Fibroblast of villous mesenchyme (primary cell): ENCODE measurements at regions not wholly inside any gene's neighbourhood (a gene's known extent, or its start where the extent isn't known, plus 50 kb on each side); places are given as distances from the start of the nearest gene placed in this dataset.

Experiments used
- DNase-seq: peaks from one replicate; pipeline ENCODE4 v3.0.0-alpha.2; 2010; ENCODE audit warnings: low read depth
- H3K4me3 ChIP-seq: 2 replicates; pipeline ENCODE4 v1.5.1; 2011; ENCODE audit warnings: low read depth, mild to moderate bottlenecking, low read length
- TF ChIP-seq, protein P1 (sequence below): IDR thresholded peaks from 2 replicates; pipeline ENCODE4 v1.5.1; 2012; ENCODE audit warnings: low read depth, mild to moderate bottlenecking, low read length; ENCODE audit not compliant: insufficient read depth

DNA sequence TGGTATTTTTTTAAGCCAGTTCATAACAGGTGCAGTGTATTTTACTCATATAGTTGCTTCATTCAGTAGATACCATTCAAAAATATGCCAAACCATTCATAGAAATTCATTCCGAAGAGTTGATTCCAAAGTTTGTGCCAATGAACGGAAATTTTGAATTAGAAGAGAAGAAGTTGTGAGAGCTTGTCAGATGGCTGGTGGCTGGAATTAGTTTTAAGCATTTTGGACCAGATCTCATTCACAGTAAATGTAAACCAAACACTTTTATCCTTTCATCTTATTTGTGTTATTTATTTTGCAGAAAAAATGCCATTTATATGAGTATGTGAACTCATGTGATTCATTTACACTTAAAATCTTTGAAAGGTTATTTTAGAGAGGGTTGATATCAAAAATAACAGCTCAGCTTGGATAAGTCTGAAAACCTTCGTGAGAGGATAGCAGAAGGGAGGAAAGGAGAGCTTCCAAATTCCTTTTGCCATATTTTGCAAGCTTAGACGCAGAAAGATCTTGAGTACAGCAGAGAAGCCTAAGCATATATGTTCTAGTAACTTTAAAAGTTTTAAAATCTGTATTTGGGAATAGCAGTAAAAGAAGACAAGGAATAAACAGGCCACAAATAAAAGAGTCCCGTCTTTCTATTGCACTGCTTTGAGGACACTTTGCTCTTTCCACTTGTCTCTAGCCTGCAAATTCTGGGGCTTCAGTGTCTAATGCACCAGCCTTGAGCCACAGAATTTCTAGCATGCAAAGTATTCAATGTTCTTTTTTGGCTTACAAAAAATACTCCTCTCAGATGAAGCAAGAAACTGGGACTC is 253.6 kb upstream of the FLRT2 start:
- no peak overlapping the region for H3K4me3 ChIP-seq
- TF ChIP-seq, protein P1, sequence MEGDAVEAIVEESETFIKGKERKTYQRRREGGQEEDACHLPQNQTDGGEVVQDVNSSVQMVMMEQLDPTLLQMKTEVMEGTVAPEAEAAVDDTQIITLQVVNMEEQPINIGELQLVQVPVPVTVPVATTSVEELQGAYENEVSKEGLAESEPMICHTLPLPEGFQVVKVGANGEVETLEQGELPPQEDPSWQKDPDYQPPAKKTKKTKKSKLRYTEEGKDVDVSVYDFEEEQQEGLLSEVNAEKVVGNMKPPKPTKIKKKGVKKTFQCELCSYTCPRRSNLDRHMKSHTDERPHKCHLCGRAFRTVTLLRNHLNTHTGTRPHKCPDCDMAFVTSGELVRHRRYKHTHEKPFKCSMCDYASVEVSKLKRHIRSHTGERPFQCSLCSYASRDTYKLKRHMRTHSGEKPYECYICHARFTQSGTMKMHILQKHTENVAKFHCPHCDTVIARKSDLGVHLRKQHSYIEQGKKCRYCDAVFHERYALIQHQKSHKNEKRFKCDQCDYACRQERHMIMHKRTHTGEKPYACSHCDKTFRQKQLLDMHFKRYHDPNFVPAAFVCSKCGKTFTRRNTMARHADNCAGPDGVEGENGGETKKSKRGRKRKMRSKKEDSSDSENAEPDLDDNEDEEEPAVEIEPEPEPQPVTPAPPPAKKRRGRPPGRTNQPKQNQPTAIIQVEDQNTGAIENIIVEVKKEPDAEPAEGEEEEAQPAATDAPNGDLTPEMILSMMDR = no peak
- no peak for DNase-seq

DNA sequence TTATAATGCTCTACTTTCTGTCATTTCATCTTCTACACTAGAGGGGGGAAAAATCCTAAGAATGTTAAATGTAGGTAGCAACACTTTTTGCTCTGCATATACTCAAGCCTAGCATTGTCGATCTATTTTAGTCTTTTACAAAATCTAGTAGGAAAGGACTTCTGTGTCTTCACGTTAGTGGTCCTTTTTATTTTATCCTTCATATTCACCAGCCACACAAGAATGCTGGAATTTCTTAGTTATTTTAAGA is 253.0 kb upstream of the FLRT2 start:
- no peak for DNase-seq
- no peak overlapping the region for H3K4me3 ChIP-seq
- TF ChIP-seq, protein P1 = no peak

- TF ChIP-seq, protein P1 = no peak
- no peak for DNase-seq
These were observed 250.5 kb upstream of the FLRT2 start for GRCh38 chr14:85279407-85279806.

GRCh38 chr14:85280074-85280473 is 249.9 kb upstream of the FLRT2 start:
- no peak for DNase-seq
- TF ChIP-seq, protein P1 = no peak
- H3K4me3 ChIP-seq = no peak overlapping the region

More at GRCh38 chr14:85279407-85279806, 250.5 kb upstream of the FLRT2 start:
- no peak overlapping the region for H3K4me3 ChIP-seq

GRCh38 chr14:85281921-85282320 is 248.0 kb upstream of the FLRT2 start:
- H3K4me3 ChIP-seq = no peak overlapping the region
- peak; percentile 70 for DNase-seq
- TF ChIP-seq, protein P1 = no peak

DNA sequence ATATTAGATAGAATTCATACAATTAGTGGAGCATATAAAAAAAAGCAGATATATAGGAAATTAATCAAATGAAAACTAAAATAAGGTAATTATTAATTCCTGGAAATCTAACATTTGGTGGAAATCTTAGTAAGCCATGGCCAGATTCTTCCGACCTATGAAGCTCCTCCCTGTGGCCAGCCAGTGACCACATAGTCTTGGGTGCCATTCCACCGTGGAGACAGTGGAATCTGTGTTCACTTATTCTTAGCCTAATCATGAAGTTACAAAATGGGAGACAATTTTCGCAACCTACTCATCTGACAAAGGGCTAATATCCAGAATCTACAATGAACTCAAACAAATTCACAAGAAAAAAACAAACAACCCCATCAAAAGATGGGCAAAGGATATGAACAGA is 241.9 kb upstream of the FLRT2 start:
- DNase-seq = no peak
- H3K4me3 ChIP-seq = no peak overlapping the region
- TF ChIP-seq, protein P1 = no peak

DNA sequence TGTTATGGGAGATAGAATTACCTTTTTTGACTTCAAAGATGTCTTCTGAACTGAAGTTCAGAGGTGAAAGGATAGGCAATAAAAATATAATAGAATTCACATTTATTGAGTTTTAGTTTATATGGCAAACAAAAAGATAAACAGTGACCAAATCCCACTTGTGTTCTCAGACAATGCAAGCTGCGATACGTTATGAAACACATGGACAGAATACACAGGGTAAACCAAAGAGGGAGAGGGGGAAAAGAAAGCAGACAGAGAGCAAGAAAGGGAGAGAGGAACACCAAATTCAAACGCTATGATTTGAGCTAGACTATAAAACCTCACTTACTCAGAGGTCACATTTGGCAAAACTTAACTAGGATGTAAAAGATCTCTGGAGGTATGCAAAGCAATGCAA is 238.2 kb upstream of the FLRT2 start:
- no peak for DNase-seq
- H3K4me3 ChIP-seq = no peak overlapping the region
- TF ChIP-seq, protein P1 = no peak
